BJ (cell line): ENCODE measurements at regions not wholly inside any gene's neighbourhood (a gene's known extent, or its start where the extent isn't known, plus 50 kb on each side); places are given as distances from the start of the nearest gene placed in this dataset.

ENCODE experiments used
- CTCF ChIA-PET: fragments of 350-600 bp; formaldehyde crosslinking; extraction: SDS; loops from one replicate; lab custom pipeline; 2021; ENCODE audit warnings: antibody characterized with exemption, inconsistent platforms; lab: Yijun Ruan, JAX
- POLR2A ChIA-PET: fragments of 300-600 bp; sonication (Branson Sonifier 250); formaldehyde crosslinking; extraction: SDS; loops from one replicate; lab custom pipeline; 2021; ENCODE audit warnings: antibody characterized with exemption; lab: Charles Lee
- DNase-seq: peaks from one replicate; pipeline ENCODE4 v3.0.0-alpha.2; 2011; ENCODE audit warnings: low read depth
- H3K27me3 ChIP-seq: 2 replicates; pipeline ENCODE4 v1.6.0; 2011; ENCODE audit warnings: low read length; ENCODE audit not compliant: control insufficient read depth, insufficient read depth
- H3K36me3 ChIP-seq: 2 replicates; pipeline ENCODE4 v1.5.1; 2011; ENCODE audit warnings: low read length; ENCODE audit not compliant: control insufficient read depth, insufficient read depth
- H3K4me3 ChIP-seq: 2 replicates; pipeline ENCODE4 v1.5.1; 2011; ENCODE audit warnings: low read depth, mild to moderate bottlenecking, control low read depth, low read length
- CTCF ChIP-seq: IDR thresholded peaks from 2 replicates; pipeline ENCODE4 v1.5.1; 2011; ENCODE audit warnings: low read depth, mild to moderate bottlenecking, control low read depth, inconsistent platforms, low read length, moderate library complexity; ENCODE audit not compliant: insufficient read depth

DNA sequence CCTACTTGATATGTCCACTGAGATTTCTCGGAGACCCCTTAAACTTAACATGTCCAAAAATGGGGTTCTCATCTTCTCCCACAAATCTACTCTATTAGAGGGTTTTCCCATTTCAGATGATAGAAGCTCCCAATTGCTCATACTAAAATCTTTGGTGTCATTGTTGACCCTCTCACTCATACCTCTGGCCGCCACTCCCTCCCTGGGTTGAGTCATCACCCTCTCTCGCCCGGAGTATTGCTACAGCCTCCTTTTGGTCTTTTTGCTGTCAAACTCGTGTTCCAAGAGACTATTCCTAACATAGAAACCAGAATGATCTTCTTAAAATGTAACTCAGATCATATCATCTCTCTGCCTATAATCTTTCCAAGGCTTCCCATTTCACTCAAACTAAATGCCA lies 91.0 kb upstream of the GNAQ start:
- Histone ChIP-seq H3K4me3 (no peak overlapping the region), H3K27me3 (no peaks in the 10 kb centered on the region), H3K36me3 (no peaks in the 10 kb centered on the region)
- no peak for DNase-seq
- CTCF ChIA-PET, result interaction anchor here (1.9 to 2.7 kb wide), 2 partner anchors 9 to 689 kb away, joined by 9 to 12 read pairs; no protein-coding TSS in a partner anchor
- POLR2A ChIA-PET, result interaction anchor here (0.7 kb wide), 1 partner anchor 330 kb away, joined by 3 read pairs; no protein-coding TSS in a partner anchor
- TF ChIP-seq CTCF, result no peak

DNA sequence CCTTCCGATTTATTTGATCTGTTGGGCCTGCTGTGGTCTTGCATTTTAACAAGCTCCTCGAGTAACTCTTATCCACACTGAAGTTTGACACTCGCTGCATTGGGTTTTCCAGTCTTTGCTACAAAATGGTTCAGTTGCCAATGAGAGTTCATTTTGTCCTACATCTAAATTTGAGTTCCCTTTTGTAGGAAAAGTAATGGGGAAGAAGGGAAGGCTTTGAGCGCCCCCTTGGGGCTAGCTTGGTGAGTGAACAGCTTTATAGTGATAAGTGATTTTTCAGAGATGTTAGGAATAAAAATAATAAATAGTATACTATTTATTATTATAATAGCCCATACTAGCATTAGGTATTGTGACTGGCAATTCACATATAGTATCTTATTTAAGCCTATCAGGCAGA lies 89.9 kb upstream of the GNAQ start:
- Histone ChIP-seq H3K36me3 (no peaks in the 10 kb centered on the region), H3K4me3 (no peak overlapping the region), H3K27me3 (no peaks in the 10 kb centered on the region)
- DNase-seq, result no peak
- peak; percentile 70 for TF ChIP-seq CTCF
- ChIA-PET POLR2A (no interaction called here), CTCF (interaction anchor here (0.6 to 2.7 kb wide), 11 partner anchors 9 to 687 kb away, joined by 3 to 12 read pairs (median 4); no protein-coding TSS in a partner anchor)

DNA sequence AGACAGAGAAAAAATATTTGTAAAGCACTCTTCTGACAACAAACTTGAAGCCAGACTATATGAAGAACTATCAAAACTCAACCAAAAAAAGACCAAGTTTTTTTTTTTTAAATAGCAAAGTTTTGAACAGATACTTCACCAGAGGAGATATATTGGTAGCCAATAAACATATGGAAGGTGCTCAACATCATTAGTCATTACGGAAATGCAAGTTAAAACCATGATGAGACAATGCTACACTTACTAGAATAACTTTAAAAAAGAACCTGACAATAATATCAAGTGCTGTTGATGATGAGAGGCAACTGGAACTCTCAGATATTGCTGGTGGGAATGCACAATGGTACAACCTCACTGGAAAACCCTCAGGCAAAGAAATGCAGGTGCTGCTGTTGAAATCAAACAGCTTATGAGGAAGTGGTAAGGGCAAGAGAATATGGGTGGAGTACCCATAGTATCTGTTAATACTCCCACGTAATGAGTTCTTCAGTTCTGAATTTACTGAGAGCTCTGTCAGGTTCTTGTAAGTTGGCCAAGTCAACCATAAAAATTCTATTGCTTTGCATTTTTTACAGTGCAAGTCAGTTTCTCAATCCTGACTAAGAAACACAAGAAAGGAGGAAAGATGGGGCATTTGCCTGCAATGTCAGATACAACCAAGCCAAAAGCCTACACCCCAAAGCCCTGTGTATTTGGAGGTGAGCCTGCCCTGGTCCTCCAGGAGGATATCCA lies 87.3 kb upstream of the GNAQ start:
- no peaks in the 10 kb centered on the region for H3K27me3 ChIP-seq
- no peaks in the 10 kb centered on the region for H3K36me3 ChIP-seq
- ChIA-PET POLR2A (no interaction called here), CTCF (interaction anchor here (1.0 to 1.8 kb wide), 3 partner anchors 9 to 685 kb away, joined by 3 to 5 read pairs (median 4); no protein-coding TSS in a partner anchor)
- TF ChIP-seq CTCF, result no peak
- DNase-seq, result peak; percentile 64
- no peak overlapping the region for H3K4me3 ChIP-seq

DNA sequence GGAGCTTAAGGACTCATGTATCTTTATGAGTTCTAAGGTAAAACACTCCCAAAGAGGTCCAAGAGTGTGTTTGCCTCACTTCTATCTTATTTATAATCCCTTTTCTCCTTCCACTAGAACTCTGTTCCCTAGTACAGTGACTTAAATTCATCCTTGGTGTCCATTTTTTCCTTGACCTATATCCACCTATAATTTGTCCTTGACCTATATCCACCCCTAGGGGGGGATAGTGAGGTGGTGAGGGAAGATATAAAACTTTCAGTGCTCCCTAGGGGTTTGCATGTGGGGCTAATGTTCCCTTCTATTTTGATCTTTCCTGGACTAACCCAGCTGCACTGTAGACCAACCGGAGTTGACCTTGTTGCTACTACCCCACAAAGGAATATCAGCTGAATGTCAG lies 83.5 kb upstream of the GNAQ start:
- Histone ChIP-seq H3K36me3 (no peaks in the 10 kb centered on the region), H3K27me3 (no peaks in the 10 kb centered on the region), H3K4me3 (no peak overlapping the region)
- peak; percentile 24; the same call in 1 of the 2 replicates for TF ChIP-seq CTCF
- ChIA-PET POLR2A (no interaction called here), CTCF (interaction anchor here (0.7 to 1.6 kb wide), 5 partner anchors 10 to 685 kb away, joined by 3 to 4 read pairs (median 3); no protein-coding TSS in a partner anchor)
- no peak for DNase-seq

GRCh38 chr9:78114581-78114980 lies 83.0 kb upstream of the GNAQ start:
- no peaks in the 10 kb centered on the region for H3K27me3 ChIP-seq
- no peak for DNase-seq
- CTCF ChIA-PET, result interaction anchor here (0.7 to 1.6 kb wide), 5 partner anchors 10 to 684 kb away, joined by 3 to 4 read pairs (median 3); no protein-coding TSS in a partner anchor
- TF ChIP-seq CTCF, result no peak
- H3K4me3 ChIP-seq, result no peak overlapping the region
- H3K36me3 ChIP-seq, result no peaks in the 10 kb centered on the region
- POLR2A ChIA-PET, result no interaction called here
